ENCODE measurements at regions not wholly inside any gene's neighbourhood (a gene's known extent, or its start where the extent isn't known, plus 50 kb on each side); places are given as distances from the start of the nearest gene placed in this dataset.

- no peak for DNase-seq
Observed at GRCh38 chr5:143691287-143691944, 120.5 kb upstream of the HMHB1 start.

- DNase-seq = no peak
Observed at GRCh38 chr5:143687604-143688003, 124.4 kb upstream of the HMHB1 start.

GRCh38 chr5:143685246-143685815 lies 126.6 kb upstream of the HMHB1 start:
- peak; percentile 22 for DNase-seq

GRCh38 chr5:143683459-143683858 lies 128.5 kb upstream of the HMHB1 start:
- no peak for DNase-seq

- no peak for DNase-seq
Observed at GRCh38 chr5:143682929-143683386, 129.0 kb upstream of the HMHB1 start.

GRCh38 chr5:143682246-143682905 lies 129.6 kb upstream of the HMHB1 start:
- DNase-seq = no peak

GRCh38 chr5:143680672-143681259 lies 131.2 kb upstream of the HMHB1 start:
- no peak for DNase-seq

- peak; percentile 63 for DNase-seq
Observed at GRCh38 chr5:143679777-143680176, 132.2 kb upstream of the HMHB1 start.

- no peak for DNase-seq
Observed at GRCh38 chr5:143678148-143678905, 133.6 kb upstream of the HMHB1 start.

GRCh38 chr5:143677403-143677802 lies 134.6 kb upstream of the HMHB1 start:
- no peak for DNase-seq

GRCh38 chr5:143676802-143677201 lies 135.2 kb upstream of the HMHB1 start:
- no peak for DNase-seq

- DNase-seq = no peak
Observed at GRCh38 chr5:143674469-143674786, 137.5 kb upstream of the HMHB1 start.

- DNase-seq = no peak
Observed at GRCh38 chr5:143673676-143674468, 138.1 kb upstream of the HMHB1 start.

GRCh38 chr5:143672806-143673205 lies 139.2 kb upstream of the HMHB1 start:
- DNase-seq = no peak

GRCh38 chr5:143671674-143672569 lies 140.0 kb upstream of the HMHB1 start:
- no peak for DNase-seq

- DNase-seq = no peak
Observed at GRCh38 chr5:143671021-143671420, 140.9 kb upstream of the HMHB1 start.

- no peak for DNase-seq
Observed at GRCh38 chr5:143665866-143666265, 146.1 kb upstream of the HMHB1 start.

GRCh38 chr5:143664623-143665022 lies 147.3 kb upstream of the HMHB1 start:
- DNase-seq = no peak

GRCh38 chr5:143663872-143664271 lies 148.1 kb upstream of the HMHB1 start:
- no peak for DNase-seq

GRCh38 chr5:143662020-143662419 lies 149.9 kb upstream of the HMHB1 start:
- peak; percentile 29 for DNase-seq

GRCh38 chr5:143660625-143661024 lies 151.3 kb upstream of the HMHB1 start:
- DNase-seq = no peak

Data from HCEC 1CT (cell line).